NCI-H2227 (cell line): ENCODE measurements at regions not wholly inside any gene's neighbourhood (a gene's known extent, or its start where the extent isn't known, plus 50 kb on each side); places are given as distances from the start of the nearest gene placed in this dataset.
"Not testable (repeated sequence)": the region's sequence is repeated elsewhere in the genome, so short reads cannot be mapped to it uniquely, and the experiment has no call there.

ENCODE experiments used
- DNase-seq: peaks from one replicate; lab custom pipeline; 2025; ENCODE audit not compliant: unreplicated experiment; lab: John Stamatoyannopoulos, UW

- DNase-seq, result no peak
These were observed 346.4 kb downstream of the CDC5L start for GRCh38 chr6:44733868-44734267.

- no peak for DNase-seq
These were observed 347.6 kb downstream of the CDC5L start for GRCh38 chr6:44734886-44735629.

- DNase-seq, result no peak
These were observed 348.1 kb downstream of the CDC5L start for GRCh38 chr6:44735630-44735963.

- no peak for DNase-seq
These were observed 349.8 kb downstream of the CDC5L start for GRCh38 chr6:44737341-44737740.

GRCh38 chr6:44737829-44738528 is 350.5 kb downstream of the CDC5L start:
- no peak for DNase-seq

GRCh38 chr6:44738601-44739146 is 351.2 kb downstream of the CDC5L start:
- no peak for DNase-seq

- no peak for DNase-seq
These were observed 351.7 kb downstream of the CDC5L start for GRCh38 chr6:44739181-44739580.

- no peak for DNase-seq
These were observed 353.1 kb downstream of the CDC5L start for GRCh38 chr6:44740566-44741120.

GRCh38 chr6:44742201-44742600 is 354.7 kb downstream of the CDC5L start:
- DNase-seq, result no peak

GRCh38 chr6:44742828-44743372 is 355.4 kb downstream of the CDC5L start:
- DNase-seq, result no peak

GRCh38 chr6:44760116-44760515 is 372.6 kb downstream of the CDC5L start:
- DNase-seq, result not testable (repeated sequence)

GRCh38 chr6:44761046-44761445 is 373.5 kb downstream of the CDC5L start:
- no peak for DNase-seq

GRCh38 chr6:44762496-44762895 is 375.0 kb downstream of the CDC5L start:
- no peak for DNase-seq

- DNase-seq, result peak; percentile 52
These were observed 384.3 kb downstream of the CDC5L start for GRCh38 chr6:44771647-44772415.

GRCh38 chr6:44772838-44773237 is 385.3 kb downstream of the CDC5L start:
- no peak for DNase-seq

GRCh38 chr6:44775121-44775520 is 387.6 kb downstream of the CDC5L start:
- DNase-seq, result no peak

- no peak for DNase-seq
These were observed 388.8 kb downstream of the CDC5L start for GRCh38 chr6:44776344-44776743.

- no peak for DNase-seq
These were observed 391.0 kb downstream of the CDC5L start for GRCh38 chr6:44778513-44778912.
